Renal pelvis (tissue), 1 donor: ENCODE measurements at regions not wholly inside any gene's neighbourhood (a gene's known extent, or its start where the extent isn't known, plus 50 kb on each side); places are given as distances from the start of the nearest gene placed in this dataset.
"Not testable (repeated sequence)": the region's sequence is repeated elsewhere in the genome, so short reads cannot be mapped to it uniquely, and the experiment has no call there.

ENCODE experiments used
- DNase-seq: peaks from one replicate; pipeline ENCODE4 v3.0.0-alpha.2; 2013

GRCh38 chr2:242108797-242109500 lies 239.4 kb downstream of the RTP5 start:
- not testable (repeated sequence) for DNase-seq

GRCh38 chr2:242109819-242110218 lies 240.3 kb downstream of the RTP5 start:
- DNase-seq: not testable (repeated sequence)

- not testable (repeated sequence) for DNase-seq
Observed at GRCh38 chr2:242111954-242112353, 242.4 kb downstream of the RTP5 start.

- not testable (repeated sequence) for DNase-seq
Observed at GRCh38 chr2:242113492-242113891, 244.0 kb downstream of the RTP5 start.

- not testable (repeated sequence) for DNase-seq
Observed at GRCh38 chr2:242116676-242117075, 247.1 kb downstream of the RTP5 start.

- not testable (repeated sequence) for DNase-seq
Observed at GRCh38 chr2:242117305-242117704, 247.8 kb downstream of the RTP5 start.

GRCh38 chr2:242119682-242120081 lies 250.2 kb downstream of the RTP5 start:
- DNase-seq: not testable (repeated sequence)

- not testable (repeated sequence) for DNase-seq
Observed at GRCh38 chr2:242130682-242131081, 261.2 kb downstream of the RTP5 start.

GRCh38 chr2:242159921-242160320 lies 290.4 kb downstream of the RTP5 start:
- not testable (repeated sequence) for DNase-seq

- DNase-seq: not testable (repeated sequence)
Observed at GRCh38 chr2:242165115-242165514, 295.6 kb downstream of the RTP5 start.

GRCh38 chr2:242171290-242171689 lies 301.8 kb downstream of the RTP5 start:
- DNase-seq: not testable (repeated sequence)
